Posterior cingulate gyrus (tissue), 11 donors: ENCODE measurements at regions not wholly inside any gene's neighbourhood (a gene's known extent, or its start where the extent isn't known, plus 50 kb on each side); places are given as distances from the start of the nearest gene placed in this dataset.

Experiments
- DNase-seq, 10 donors: peaks; one replicate each; pipeline versions ENCODE4 v3.0.0 to v3.0.0-alpha.2; 2020 to 2021; ENCODE audit warnings: mixed read lengths in 3 of 10
- intact Hi-C: fragments of 100-400 bp; cut with DNase I; formaldehyde crosslinking; loops from one replicate; pipeline ENCODE4 v1.15.1; 2023

GRCh38 chr12:115210533-115211252 lies 526.7 kb upstream of the TBX3 start:
- intact Hi-C loops: no loop called here
- DNase-seq: peak in 6 of 10 donors; percentile 7 to 83 (median 20)

GRCh38 chr12:115209230-115209629 lies 525.3 kb upstream of the TBX3 start:
- intact Hi-C loops: no loop called here
- no peak for DNase-seq

- no peak for DNase-seq
- intact Hi-C loops: no loop called here
Observed at GRCh38 chr12:115208098-115208497, 524.1 kb upstream of the TBX3 start.

- intact Hi-C loops: no loop called here
- no peak for DNase-seq
Observed at GRCh38 chr12:115207216-115207915, 523.4 kb upstream of the TBX3 start.

- intact Hi-C loops: no loop called here
- DNase-seq: no peak
Observed at GRCh38 chr12:115206801-115207200, 522.8 kb upstream of the TBX3 start.

GRCh38 chr12:115205755-115206308 lies 521.9 kb upstream of the TBX3 start:
- intact Hi-C loops: no loop called here
- DNase-seq: no peak

GRCh38 chr12:115204957-115205754 lies 521.2 kb upstream of the TBX3 start:
- intact Hi-C loops: no loop called here
- DNase-seq: no peak

GRCh38 chr12:115203701-115204100 lies 519.7 kb upstream of the TBX3 start:
- intact Hi-C loops: no loop called here
- no peak for DNase-seq

- no peak for DNase-seq
- intact Hi-C loops: no loop called here
Observed at GRCh38 chr12:115201966-115202365, 518.0 kb upstream of the TBX3 start.

- intact Hi-C loops: no loop called here
- DNase-seq: no peak
Observed at GRCh38 chr12:115199831-115200230, 515.9 kb upstream of the TBX3 start.

- intact Hi-C loops: no loop called here
- DNase-seq: no peak
Observed at GRCh38 chr12:115194857-115195256, 510.9 kb upstream of the TBX3 start.

GRCh38 chr12:115194448-115194847 lies 510.5 kb upstream of the TBX3 start:
- no peak for DNase-seq
- intact Hi-C loops: no loop called here

- intact Hi-C loops: no loop called here
Observed at GRCh38 chr12:115191342-115191741, 507.4 kb upstream of the TBX3 start.

GRCh38 chr12:115190010-115190770 lies 506.2 kb upstream of the TBX3 start:
- no peak for DNase-seq

More at GRCh38 chr12:115191342-115191741, 507.4 kb upstream of the TBX3 start:
- DNase-seq: no peak

GRCh38 chr12:115185506-115185905 lies 501.5 kb upstream of the TBX3 start:
- DNase-seq: peak in 8 of 10 donors; percentile 11 to 87 (median 45)
- intact Hi-C loops: no loop called here

More at GRCh38 chr12:115190010-115190770, 506.2 kb upstream of the TBX3 start:
- intact Hi-C loops: no loop called here

GRCh38 chr12:115183752-115184151 lies 499.8 kb upstream of the TBX3 start:
- no peak for DNase-seq
- intact Hi-C loops: no loop called here

GRCh38 chr12:115177899-115178298 lies 493.9 kb upstream of the TBX3 start:
- DNase-seq: no peak
- intact Hi-C loops: no loop called here

- intact Hi-C loops: no loop called here
- no peak for DNase-seq
Observed at GRCh38 chr12:115176741-115177400, 492.9 kb upstream of the TBX3 start.

GRCh38 chr12:115174920-115175319 lies 490.9 kb upstream of the TBX3 start:
- intact Hi-C loops: no loop called here

GRCh38 chr12:115172521-115172920 lies 488.5 kb upstream of the TBX3 start:
- intact Hi-C loops: no loop called here
- DNase-seq: no peak

More at GRCh38 chr12:115174920-115175319, 490.9 kb upstream of the TBX3 start:
- no peak for DNase-seq
